ENCODE measurements at regions not wholly inside any gene's neighbourhood (a gene's known extent, or its start where the extent isn't known, plus 50 kb on each side); places are given as distances from the start of the nearest gene placed in this dataset.

- TF ChIP-seq ZNF274 (IDR thresholded peaks at IDR 0.05; ENCODE audit: low read depth, low read length), result no peak
- TF ChIP-seq YY1 (IDR thresholded peaks at IDR 0.05; ENCODE audit: insufficient read depth, insufficient read length), result no peak
Measured at GRCh38 chr2:12440731-12441130, 276.0 kb upstream of the TRIB2 start.
